ENCODE measurements at regions not wholly inside any gene's neighbourhood (a gene's known extent, or its start where the extent isn't known, plus 50 kb on each side); places are given as distances from the start of the nearest gene placed in this dataset.

DNA sequence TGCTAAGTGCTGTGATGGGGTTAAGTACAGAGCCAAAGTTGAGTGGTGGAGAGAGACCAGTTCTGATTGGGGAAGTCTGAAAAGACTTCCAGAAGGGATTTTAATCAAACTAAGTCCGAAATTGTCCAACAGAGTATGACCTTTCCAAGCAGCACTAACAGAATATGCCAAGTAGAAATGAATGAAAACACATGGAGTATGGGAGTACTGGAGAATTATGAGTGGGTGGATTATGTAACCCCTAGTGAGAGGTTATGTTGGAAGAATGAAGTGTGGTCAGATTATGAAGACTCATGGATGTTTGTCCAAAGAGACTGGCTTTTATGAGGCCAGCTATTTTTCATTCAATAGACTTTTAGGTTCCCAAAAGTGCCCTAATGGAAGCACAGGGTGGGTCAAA lies 94.0 kb upstream of the PLEKHA5 start:
- TF ChIP-seq, protein P1, sequence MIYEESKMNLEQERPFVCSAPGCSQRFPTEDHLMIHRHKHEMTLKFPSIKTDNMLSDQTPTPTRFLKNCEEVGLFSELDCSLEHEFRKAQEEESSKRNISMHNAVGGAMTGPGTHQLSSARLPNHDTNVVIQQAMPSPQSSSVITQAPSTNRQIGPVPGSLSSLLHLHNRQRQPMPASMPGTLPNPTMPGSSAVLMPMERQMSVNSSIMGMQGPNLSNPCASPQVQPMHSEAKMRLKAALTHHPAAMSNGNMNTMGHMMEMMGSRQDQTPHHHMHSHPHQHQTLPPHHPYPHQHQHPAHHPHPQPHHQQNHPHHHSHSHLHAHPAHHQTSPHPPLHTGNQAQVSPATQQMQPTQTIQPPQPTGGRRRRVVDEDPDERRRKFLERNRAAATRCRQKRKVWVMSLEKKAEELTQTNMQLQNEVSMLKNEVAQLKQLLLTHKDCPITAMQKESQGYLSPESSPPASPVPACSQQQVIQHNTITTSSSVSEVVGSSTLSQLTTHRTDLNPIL (CRISPR knock-in tag; IDR thresholded peaks at IDR 0.05; ENCODE audit: low read depth), result no peak
- TF ChIP-seq CSDC2 (CRISPR knock-in tag; IDR thresholded peaks at IDR 0.05), result no peak
- no peak for TF ChIP-seq SNAI2 (CRISPR knock-in tag; IDR thresholded peaks at IDR 0.05)
- no peak for TF ChIP-seq ISL1 (CRISPR knock-in tag; IDR thresholded peaks at IDR 0.05)
- TF ChIP-seq OSR1 (CRISPR knock-in tag; IDR thresholded peaks at IDR 0.05), result no peak
- TF ChIP-seq, protein P2, sequence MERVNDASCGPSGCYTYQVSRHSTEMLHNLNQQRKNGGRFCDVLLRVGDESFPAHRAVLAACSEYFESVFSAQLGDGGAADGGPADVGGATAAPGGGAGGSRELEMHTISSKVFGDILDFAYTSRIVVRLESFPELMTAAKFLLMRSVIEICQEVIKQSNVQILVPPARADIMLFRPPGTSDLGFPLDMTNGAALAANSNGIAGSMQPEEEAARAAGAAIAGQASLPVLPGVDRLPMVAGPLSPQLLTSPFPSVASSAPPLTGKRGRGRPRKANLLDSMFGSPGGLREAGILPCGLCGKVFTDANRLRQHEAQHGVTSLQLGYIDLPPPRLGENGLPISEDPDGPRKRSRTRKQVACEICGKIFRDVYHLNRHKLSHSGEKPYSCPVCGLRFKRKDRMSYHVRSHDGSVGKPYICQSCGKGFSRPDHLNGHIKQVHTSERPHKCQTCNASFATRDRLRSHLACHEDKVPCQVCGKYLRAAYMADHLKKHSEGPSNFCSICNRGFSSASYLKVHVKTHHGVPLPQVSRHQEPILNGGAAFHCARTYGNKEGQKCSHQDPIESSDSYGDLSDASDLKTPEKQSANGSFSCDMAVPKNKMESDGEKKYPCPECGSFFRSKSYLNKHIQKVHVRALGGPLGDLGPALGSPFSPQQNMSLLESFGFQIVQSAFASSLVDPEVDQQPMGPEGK (CRISPR knock-in tag; IDR thresholded peaks at IDR 0.05; ENCODE audit: borderline replicate concordance), result no peak
- no peak for TF ChIP-seq ZNF565 (CRISPR knock-in tag; conservative IDR thresholded peaks at IDR 0.05; ENCODE audit: low read depth)
- TF ChIP-seq PPARA (CRISPR knock-in tag; IDR thresholded peaks at IDR 0.05; ENCODE audit: borderline replicate concordance), result no peak
- TF ChIP-seq, protein P3, sequence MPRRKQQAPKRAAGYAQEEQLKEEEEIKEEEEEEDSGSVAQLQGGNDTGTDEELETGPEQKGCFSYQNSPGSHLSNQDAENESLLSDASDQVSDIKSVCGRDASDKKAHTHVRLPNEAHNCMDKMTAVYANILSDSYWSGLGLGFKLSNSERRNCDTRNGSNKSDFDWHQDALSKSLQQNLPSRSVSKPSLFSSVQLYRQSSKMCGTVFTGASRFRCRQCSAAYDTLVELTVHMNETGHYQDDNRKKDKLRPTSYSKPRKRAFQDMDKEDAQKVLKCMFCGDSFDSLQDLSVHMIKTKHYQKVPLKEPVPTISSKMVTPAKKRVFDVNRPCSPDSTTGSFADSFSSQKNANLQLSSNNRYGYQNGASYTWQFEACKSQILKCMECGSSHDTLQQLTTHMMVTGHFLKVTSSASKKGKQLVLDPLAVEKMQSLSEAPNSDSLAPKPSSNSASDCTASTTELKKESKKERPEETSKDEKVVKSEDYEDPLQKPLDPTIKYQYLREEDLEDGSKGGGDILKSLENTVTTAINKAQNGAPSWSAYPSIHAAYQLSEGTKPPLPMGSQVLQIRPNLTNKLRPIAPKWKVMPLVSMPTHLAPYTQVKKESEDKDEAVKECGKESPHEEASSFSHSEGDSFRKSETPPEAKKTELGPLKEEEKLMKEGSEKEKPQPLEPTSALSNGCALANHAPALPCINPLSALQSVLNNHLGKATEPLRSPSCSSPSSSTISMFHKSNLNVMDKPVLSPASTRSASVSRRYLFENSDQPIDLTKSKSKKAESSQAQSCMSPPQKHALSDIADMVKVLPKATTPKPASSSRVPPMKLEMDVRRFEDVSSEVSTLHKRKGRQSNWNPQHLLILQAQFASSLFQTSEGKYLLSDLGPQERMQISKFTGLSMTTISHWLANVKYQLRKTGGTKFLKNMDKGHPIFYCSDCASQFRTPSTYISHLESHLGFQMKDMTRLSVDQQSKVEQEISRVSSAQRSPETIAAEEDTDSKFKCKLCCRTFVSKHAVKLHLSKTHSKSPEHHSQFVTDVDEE (CRISPR knock-in tag; IDR thresholded peaks at IDR 0.05), result no peak
